GM21360 (cell line): ENCODE measurements at regions not wholly inside any gene's neighbourhood (a gene's known extent, or its start where the extent isn't known, plus 50 kb on each side); places are given as distances from the start of the nearest gene placed in this dataset.
"Not testable (repeated sequence)": the region's sequence is repeated elsewhere in the genome, so short reads cannot be mapped to it uniquely, and the experiment has no call there.

Experiments
- ATAC-seq: cut with Tn5 transposase; IDR thresholded peaks from one replicate; pipeline ENCODE4 v1.9.1; 2021; ENCODE audit warnings: mild to moderate bottlenecking, moderate library complexity; ENCODE audit not compliant: unreplicated experiment

GRCh38 chr2:40680547-40680946, 228.7 kb upstream of the SLC8A1 start:
- peak; percentile 86 for ATAC-seq

- ATAC-seq: no peak
These were observed 238.1 kb upstream of the SLC8A1 start for GRCh38 chr2:40690036-40690435.

DNA sequence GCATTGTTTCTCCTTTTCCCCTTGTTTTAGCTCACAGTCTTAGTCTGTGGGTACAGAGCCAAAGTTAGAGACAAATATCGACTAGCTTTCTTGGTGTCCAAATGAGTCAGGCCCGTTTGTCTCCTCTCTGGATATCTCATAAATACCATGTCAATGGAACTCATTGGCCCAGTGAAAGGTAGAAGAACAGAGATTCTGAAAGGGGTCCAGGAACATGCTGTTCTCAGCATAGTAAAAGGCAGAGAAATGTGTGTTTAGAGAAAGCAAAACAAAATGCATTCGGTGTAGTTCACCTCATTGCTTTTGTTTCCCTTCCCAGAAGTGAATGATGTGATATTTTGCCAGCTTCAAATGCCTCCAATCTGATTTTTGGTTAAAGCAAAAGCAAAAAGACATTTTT, 238.6 kb upstream of the SLC8A1 start:
- no peak for ATAC-seq

DNA sequence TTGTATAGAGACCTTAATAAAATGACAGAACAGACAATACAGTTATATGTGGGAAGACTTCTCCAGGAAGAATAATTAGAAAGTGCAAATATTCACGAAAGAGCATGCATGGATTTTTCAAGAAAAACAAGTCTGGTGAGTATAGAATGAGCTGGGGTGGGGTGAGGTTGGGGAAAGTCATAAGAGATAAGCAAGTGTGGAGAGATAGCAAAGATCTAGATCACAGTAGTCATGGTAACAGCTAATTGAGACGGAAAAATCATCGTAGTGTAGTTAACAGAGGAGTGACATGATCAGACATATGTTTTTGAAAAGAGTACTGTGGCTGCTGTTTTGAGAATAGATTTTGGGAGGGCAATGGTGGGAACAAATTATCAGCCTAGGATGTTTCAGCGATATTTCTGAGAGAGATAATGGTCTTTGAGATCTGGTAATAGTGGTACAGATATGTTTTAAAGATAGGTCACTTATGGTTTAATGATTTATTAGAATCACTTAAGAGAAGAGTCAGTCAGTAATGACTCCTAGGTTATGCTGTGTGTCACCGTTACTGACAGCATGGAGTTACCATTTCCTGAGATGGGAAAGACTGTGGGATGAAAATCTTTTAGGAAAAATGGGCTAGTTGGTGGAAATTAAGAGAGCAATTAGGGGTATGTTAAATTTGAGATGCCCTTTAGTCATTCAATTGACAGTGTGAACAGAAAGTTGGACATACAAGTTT, 248.5 kb upstream of the SLC8A1 start:
- no peak for ATAC-seq

- ATAC-seq: not testable (repeated sequence)
These were observed 260.5 kb upstream of the SLC8A1 start for GRCh38 chr2:40712197-40712894.

DNA sequence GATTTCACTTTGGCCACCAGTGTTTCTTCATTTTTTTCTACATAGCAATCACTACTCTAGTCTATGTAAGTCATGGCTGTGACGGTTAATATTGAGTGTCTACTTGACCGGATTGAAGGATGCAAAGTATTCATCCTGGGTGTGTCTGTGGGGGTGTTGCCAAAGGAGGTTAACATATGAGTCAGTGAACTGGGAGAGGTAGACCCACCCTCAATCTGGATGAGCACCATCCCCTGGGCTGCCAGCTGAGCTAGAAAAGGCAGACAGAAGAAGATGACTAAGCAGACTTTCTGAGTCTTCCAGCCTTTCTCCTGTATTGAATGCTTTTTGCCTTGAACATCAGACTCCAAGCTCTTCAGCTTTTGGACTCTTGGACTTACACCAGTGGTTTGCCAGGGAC, 265.0 kb upstream of the SLC8A1 start:
- no peak for ATAC-seq

DNA sequence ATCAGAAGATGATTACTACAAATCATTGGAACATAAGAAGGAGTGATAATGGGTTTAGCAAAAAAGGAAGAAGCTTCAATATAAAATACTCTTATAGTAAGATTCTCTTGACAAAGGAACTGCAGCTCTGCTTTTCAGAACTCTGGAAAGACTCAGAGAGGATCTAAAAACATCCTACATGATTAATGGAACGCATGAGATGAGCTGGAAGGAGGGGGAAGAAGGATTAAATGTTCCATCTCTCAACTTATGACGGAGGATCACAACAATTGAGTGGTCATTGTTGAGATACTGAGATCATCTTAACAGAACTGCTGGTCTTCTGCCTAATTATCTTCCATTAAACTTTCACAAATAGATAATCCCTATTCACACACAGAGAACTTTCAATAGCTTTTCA, 267.5 kb upstream of the SLC8A1 start:
- ATAC-seq: no peak

DNA sequence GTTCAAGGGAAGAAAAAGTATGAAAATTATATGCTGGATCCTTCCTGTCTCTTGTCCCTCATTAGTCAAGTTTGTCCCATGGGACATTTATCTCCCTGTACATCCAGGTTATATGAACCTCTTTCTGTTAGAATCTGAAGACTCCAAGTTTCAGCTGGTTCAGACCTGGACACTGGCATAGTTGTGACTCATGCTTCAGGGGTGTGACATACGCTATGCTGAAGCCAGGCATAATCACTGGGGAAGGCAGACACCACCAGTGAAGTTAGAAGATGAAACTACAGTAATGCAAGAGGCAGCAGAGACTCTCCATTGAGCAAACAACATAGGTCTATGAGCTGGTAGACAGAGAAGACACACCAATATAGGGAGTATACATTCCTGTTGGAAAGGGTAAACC, 269.7 kb upstream of the SLC8A1 start:
- ATAC-seq: no peak

- no peak for ATAC-seq
These were observed 271.3 kb upstream of the SLC8A1 start for GRCh38 chr2:40723194-40723593.

GRCh38 chr2:40725040-40725439, 273.1 kb upstream of the SLC8A1 start:
- no peak for ATAC-seq

- no peak for ATAC-seq
These were observed 274.1 kb upstream of the SLC8A1 start for GRCh38 chr2:40725950-40726349.

GRCh38 chr2:40734797-40735196, 282.9 kb upstream of the SLC8A1 start:
- ATAC-seq: no peak

DNA sequence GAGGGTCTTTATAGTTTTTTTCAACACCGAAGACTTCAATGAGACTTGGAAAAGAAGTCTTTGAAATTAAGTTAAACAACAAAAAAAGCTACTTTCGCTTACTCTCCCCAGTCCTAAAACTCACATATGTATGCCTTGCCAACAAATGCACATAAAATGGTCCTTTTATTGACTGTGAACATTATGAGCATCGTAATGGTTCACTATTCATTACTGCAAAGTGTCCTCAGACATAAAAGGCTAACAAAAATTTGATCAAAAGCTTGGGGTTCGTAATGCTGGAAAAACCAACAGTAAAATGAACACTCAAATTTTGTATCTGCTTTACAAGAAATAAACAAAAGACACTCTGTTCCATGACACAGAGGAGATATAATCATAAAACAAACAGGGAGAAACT, 285.3 kb upstream of the SLC8A1 start:
- ATAC-seq: no peak

DNA sequence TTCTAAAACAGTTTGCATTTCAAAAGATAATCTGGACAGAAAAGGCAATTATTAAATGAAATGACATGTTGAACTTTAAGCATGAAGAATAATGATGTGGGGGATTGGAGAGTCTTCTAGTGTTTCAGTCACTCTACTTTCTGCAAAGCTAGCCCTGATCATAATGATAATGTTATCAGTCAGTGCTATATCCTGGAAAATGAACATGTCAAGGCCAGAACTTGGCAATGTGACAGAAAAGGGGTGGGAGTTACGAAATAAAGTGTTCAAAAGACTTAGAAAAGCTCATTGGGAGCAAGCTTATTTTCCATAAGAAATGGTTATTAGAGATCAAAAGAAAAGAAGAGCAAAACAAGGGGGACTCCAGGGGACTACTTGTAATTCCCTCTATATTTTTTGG, 288.5 kb upstream of the SLC8A1 start:
- no peak for ATAC-seq

GRCh38 chr2:40741532-40741931, 289.6 kb upstream of the SLC8A1 start:
- no peak for ATAC-seq

DNA sequence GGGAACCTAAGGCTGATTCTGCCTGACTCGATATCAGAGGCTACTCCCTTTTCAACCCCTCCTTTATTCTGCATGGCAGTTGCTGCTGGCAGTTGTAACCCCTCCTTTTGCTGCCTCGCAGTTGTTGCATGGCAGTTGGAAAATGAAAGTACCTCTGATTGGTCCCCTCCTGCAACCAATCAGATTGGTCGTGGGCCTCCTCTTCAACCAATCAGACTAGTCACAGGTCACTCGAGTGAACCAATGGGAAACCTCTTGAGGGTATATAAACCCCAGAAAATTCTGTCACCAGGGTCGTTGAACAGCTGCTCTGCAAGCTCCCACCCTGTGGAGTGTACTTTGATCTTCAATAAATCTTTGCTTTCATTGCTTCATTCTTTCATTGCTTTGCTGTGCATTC, 294.3 kb upstream of the SLC8A1 start:
- peak; percentile 83 for ATAC-seq

DNA sequence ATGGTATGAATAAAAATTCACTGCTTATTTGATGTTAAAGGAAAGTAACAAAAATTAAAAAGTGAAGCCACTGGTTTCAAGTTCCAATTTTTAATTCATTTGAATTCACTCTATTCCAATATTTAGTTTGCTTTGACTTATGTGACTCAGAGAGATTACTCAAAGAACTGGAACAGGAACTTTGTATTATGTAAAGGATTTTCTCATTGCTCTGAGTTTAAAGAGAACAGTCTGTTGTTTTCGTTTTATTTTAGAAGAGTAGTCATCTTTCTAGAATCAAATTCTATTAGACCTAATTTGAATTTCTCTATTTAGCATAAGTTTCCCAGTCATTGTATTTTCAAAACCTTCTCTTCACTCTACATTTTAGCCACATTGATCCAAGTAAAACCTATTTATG, 300.1 kb upstream of the SLC8A1 start:
- ATAC-seq: no peak

GRCh38 chr2:40752796-40753195, 300.9 kb upstream of the SLC8A1 start:
- no peak for ATAC-seq

GRCh38 chr2:40754912-40755311, 303.0 kb upstream of the SLC8A1 start:
- ATAC-seq: no peak

DNA sequence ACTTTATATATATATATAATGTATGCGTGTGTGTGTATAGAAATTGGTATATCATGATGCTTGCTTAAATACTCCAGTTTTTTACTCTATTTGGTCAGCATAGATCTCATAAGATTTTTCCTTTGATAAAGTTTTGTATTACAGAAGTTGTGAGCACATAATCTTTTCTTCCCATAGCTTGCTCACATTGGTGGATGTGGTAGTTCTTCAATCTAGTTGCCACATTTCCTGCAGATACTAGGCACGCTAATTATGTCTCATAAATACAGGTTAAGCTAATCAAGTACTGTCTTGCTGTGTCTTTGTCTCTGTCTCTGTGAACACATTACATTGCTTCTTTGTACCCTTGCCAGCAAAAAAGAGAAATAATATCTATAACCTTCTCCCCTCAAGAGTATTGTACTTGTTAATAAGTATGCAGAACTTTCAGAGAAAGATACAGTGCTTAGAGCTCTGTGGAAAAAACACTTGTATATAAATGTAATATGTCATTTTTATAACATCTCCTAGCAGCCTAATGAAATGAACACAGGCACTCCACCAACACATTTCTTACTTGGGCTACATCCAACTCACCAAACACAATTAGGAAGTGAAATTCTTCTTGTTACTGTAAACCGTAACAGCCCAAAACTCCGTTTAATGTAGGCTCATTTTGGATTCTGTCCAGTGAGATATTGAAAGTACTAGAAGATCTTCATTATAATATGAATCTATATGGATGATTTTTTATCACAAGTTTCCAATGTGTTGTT, 306.7 kb upstream of the SLC8A1 start:
- ATAC-seq: no peak

DNA sequence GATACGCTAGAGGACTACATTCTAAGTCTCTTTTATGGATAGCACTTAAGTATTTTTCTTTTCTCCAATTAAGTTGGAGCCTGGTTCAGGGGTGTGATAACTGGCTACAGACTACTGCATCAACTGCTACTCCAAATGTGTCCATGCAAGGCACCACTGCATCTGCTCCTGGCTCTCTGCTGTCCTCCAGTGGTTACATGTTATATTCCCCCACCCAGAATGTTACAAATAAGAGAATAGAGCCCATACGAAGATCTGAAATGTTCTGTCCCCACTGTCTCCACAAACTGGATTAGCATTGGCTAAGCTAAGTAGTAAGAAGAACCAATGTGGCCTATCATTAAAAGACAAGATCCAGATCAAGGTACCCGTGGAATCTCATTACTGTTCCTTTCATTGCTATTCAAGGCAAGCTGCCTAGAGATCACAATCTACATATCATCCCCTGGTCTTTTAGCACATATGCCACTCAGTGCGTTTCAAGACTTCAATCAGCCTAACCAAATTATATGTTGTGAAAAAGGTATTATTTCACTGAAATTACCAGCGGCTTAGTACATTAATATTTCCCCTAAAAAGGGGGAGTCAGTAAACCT, 308.3 kb upstream of the SLC8A1 start:
- peak; percentile 82 for ATAC-seq

DNA sequence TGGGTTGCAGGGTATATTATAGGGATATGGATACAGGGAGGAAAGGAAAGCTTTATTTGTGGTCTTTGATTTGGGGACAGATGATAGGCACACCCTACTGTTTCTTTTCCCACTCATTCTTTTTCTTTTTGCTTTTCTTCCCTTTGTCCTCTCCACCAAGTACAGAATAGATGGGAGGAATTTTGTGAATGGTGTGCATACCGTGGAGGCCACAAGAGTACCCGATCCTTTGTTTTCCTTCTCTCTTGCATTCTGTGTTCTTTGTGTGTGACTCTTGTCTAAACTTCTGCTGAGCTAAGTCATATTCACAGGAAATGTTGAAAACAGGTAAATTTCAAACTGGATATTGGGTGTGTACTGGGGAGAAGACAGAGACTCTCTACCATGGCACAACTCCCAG, 321.4 kb upstream of the SLC8A1 start:
- no peak for ATAC-seq
